NCI-H226 (cell line): ENCODE measurements at regions not wholly inside any gene's neighbourhood (a gene's known extent, or its start where the extent isn't known, plus 50 kb on each side); places are given as distances from the start of the nearest gene placed in this dataset.
A peak's percentile ranks its signal among the peaks of the same experiment; 100 is the strongest.

Experiments
- DNase-seq: peaks from one replicate; pipeline ENCODE4 v3.0.0-alpha.2; 2015

GRCh38 chr14:89660166-89660565 is 243.1 kb upstream of the FOXN3 start:
- no peak for DNase-seq

DNA sequence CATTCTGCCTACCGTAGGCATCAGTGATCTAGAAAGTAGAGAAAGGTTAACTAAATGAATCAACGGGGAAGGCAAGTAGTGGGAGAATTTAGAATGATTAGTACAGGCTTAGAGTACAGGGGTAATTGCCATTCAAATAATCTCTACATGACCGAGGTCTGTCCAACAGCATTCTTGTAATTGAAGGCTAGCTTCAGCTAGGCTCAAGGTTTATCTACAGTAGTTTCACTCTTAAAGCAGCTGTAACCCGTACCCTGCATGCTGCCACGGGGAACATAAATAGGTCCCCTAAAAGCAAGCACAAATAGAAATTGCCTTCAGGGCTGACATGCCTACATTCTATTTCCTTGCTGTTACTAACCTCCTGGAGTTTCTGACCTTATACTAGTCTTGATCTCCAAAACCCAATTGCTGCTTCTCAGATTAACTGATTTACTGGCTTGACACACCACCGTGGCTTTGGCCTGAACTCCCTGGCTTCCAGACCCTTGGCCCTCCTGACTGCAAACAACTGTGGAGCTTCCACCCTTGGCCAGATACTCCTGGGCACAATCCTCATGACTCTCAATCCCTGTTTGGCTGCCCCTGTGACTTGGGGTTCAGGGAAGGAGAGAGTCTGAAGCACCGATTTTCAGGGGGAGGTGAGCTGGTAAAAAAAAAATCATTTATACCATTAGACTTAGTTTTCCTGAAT is 242.1 kb upstream of the FOXN3 start:
- no peak for DNase-seq

- no peak for DNase-seq
These were observed 240.0 kb upstream of the FOXN3 start for GRCh38 chr14:89657014-89657413.

DNA sequence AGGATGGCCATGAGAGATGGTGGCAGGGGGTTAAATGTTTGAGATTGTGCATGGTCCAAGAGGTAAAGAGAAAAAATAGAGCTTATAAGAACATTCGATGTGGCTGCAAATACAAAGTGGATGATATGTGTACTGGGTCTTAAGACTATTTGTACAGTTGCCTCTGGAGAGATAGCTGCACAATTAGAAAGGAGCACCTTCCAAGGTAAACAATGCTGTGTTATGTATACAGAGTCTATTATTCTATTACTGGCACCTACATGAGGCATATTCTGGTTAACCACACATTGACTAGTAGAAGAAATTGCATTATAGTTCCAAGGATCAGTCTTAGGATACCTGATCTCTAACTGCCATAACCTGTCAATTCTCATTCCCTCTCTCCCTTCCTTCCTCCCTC is 238.0 kb upstream of the FOXN3 start:
- no peak for DNase-seq

GRCh38 chr14:89652352-89652751 is 235.3 kb upstream of the FOXN3 start:
- DNase-seq, result no peak

DNA sequence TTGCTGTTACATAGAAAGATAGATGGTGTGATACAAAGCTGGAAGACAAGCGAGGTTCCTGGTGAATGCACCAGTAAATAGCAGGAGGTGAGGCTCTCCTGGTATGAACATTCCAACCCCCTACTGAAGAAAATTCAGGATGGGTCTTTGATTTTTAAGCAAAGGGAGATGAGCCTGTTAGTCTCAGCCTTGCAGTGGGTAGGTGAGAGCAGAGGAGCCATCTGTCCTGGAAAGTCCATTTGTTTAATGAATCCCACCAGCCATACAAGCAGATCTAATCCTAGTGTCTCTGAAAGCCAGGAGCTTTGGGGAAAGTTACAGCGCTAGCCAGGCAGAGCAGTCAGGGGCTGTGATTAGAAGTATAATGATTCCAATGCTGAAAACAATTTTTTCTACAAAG is 234.8 kb upstream of the FOXN3 start:
- DNase-seq, result no peak

GRCh38 chr14:89650077-89650978 is 233.3 kb upstream of the FOXN3 start:
- DNase-seq, result no peak

DNA sequence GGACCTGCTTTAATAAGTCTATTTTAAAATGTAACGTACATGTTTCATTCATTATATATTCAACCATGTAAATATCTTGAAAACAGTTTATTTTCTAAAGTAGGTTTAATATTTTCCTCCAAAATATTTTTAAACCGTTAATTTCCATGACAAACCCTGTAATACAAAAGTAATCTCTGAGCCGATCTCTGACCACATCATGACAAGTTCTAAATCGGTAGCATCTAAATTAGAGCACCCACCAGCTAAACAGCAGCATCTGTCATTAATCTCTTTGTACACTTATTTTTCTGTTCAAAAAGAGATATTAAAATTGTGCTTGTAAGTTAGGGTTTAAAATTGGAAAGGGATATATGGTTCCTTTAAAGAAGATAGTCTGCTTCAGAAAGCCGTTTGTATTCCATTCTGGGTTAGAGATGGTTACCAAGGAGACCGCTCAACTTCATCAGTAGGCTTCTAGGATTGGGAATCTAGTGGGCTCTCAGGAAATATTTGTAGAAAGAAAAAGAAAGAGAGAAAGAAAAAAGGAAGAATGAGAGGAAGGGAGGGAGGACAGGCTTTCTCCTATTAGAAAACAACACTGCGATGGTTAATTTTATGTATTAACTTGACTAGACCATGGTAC is 232.5 kb upstream of the FOXN3 start:
- no peak for DNase-seq

GRCh38 chr14:89648924-89649323 is 231.9 kb upstream of the FOXN3 start:
- DNase-seq, result no peak

- DNase-seq, result no peak
These were observed 231.5 kb upstream of the FOXN3 start for GRCh38 chr14:89648510-89648909.

GRCh38 chr14:89646971-89647370 is 229.9 kb upstream of the FOXN3 start:
- no peak for DNase-seq

DNA sequence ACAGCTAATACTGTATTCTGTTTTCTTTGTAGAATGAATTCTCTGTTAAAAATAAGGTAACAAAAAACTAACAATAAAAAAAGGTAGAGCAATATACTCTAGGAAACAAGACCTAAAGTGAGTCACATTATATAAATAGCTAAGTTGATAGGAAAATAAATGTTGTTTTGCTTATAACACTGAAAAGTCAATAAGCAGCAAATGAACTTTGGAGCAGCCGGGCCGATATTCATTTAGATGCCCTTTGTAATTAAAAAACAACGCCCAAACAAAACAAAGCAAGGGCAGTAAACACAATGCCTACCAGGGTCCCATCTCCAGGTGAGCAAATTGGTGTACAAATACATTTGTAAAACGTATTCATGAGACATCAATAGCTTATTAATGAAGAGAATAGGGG is 227.6 kb upstream of the FOXN3 start:
- no peak for DNase-seq

GRCh38 chr14:89641495-89642175 is 224.6 kb upstream of the FOXN3 start:
- no peak for DNase-seq

DNA sequence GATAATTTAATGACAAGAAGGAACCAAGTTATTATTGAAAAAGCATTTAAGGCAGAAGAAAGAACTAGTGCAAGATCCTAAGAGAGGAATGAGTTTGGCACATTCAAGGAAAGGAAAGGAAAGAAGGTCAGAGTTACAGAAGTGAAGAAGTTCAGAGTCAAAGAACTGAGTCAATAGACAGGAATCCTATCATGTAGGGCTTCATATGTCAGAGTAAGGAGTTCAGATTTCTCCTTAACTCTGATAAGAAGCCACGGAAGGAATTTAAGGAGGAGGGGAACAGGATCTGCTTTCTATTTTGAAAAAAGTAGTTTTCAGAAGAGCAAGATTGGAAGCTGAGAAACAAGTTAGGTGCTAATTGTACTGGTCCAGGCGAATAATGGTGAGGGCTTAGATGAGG is 223.1 kb upstream of the FOXN3 start:
- peak; percentile 79 for DNase-seq

GRCh38 chr14:89639687-89640086 is 222.7 kb upstream of the FOXN3 start:
- no peak for DNase-seq

DNA sequence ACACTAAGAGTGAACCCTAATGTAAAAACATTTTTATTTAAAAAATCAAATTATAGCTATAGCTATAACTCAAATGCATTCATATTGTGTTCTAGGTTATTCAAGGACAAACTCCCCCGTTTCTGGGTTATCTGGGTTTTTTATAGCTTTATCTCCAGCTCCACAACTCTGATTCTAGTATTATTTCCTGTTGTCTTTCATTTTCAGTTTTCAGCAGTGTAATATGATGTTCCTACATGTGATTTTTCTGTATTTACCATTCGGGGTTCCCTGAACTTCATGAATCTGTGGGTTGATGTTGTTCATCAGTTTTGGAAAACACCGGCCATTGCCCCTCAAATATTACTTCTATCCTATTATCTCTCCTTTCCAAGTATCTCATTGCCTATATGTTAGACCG is 221.9 kb upstream of the FOXN3 start:
- no peak for DNase-seq

GRCh38 chr14:89637581-89637980 is 220.5 kb upstream of the FOXN3 start:
- no peak for DNase-seq

DNA sequence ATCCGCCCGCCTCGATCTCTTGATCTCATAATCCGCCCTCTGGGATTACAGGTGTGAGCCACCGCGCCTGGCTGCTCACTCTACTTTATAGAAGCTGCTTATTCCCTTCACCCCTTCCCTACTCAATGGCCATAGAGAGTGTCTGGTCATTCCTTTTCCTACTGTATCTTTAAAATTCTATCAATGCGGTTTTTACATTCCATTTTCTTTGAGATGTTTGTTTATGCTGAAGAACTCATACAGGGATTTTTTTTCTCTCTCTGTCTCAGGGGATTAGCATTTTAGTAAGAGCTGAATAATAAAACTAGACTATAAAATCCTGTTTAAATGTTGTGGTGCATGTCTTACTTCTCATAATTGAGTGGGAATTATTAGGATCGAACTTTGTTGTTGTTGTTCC is 218.6 kb upstream of the FOXN3 start:
- DNase-seq, result no peak

DNA sequence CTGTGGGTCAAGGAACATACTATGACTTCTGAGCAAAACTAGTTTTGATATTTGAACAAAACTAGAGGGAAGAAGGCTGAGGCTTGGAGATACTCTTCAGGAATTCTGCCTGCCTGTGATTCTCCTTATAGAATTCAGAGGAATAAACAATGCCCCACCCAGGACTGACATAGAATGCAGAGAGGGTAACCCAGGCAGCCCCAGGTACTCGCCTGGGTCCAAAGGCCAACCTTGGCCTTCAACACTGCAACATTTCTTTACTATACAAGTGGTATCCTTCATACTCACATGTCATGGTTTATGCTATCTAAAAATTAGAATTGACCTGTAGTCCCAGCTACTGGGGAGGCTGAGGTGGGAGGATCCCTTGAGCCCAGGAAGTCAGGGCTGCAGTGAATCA is 217.0 kb upstream of the FOXN3 start:
- DNase-seq, result no peak

GRCh38 chr14:89630101-89630829 is 213.2 kb upstream of the FOXN3 start:
- DNase-seq, result no peak

- no peak for DNase-seq
These were observed 212.3 kb upstream of the FOXN3 start for GRCh38 chr14:89629383-89629782.

GRCh38 chr14:89628521-89628920 is 211.5 kb upstream of the FOXN3 start:
- DNase-seq, result no peak
